ENCODE measurements at regions not wholly inside any gene's neighbourhood (a gene's known extent, or its start where the extent isn't known, plus 50 kb on each side); places are given as distances from the start of the nearest gene placed in this dataset.

DNA sequence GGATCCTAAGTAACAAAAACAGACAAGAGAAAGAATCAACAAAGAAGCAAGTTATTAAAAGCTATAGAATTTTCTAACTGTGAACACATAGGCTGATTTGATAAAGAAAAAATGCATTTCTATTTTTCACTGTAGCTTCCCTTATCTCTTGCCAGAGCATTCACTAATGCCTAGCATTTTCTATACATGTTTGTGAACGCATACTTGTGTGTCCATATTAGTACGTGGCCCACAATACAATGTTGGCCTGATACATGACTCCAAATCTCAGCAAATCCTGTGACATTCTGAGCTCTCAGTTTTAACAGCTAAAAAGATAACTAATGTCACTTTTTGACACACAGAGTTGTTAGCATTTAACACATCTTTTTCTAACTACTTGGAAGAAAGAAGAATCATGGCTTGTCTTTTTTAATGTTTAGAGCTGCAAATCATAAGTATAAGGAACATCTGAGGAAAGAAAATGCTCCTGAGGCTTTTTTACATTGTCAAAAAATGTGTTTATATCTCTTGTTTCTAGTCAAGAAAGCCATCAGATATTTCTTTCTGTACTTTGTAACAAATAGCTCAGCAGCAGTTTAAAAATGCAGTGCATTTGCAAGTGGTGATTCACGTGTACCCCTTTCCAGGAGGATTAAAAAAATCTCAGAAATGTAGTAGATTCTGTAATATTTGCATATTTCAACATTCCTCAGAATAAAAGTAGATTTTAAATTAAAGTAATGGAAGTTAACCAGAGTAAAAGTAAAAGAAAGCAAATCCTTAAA lies 1646.8 kb upstream of the TMEFF2 start:
- ATAC-seq (no peak), DNase-seq (ENCODE audit: low spot score) (no peak)
- Mint-ChIP-seq H3K4me3 (no peak overlapping the region), H3K36me3 (no peaks in the 10 kb centered on the region), H3K27me3 (ENCODE audit: low read depth) (no peaks in the 10 kb centered on the region), H3K4me1 (peaks cover 4% of the 10 kb centered on the region), H3K27ac (no peak overlapping the region), H3K9me3 (peaks cover 6% of the 10 kb centered on the region; the same call in 1 of the 2 replicates)
- ChIA-PET POLR2A (no interaction called here), CTCF (interaction anchor here (1.4 kb wide), 1 partner anchor 146 kb away, joined by 3 read pairs; no protein-coding TSS in a partner anchor)
- TF ChIP-seq TCF7 (CRISPR knock-in tag; IDR thresholded peaks at IDR 0.05; ENCODE audit: low read depth) (no peak), ZNF396 (CRISPR knock-in tag; IDR thresholded peaks at IDR 0.05; ENCODE audit: borderline replicate concordance) (no peak), ZNF532 (CRISPR knock-in tag; IDR thresholded peaks at IDR 0.05; ENCODE audit: borderline replicate concordance) (no peak), NFE2L1 (CRISPR knock-in tag; IDR thresholded peaks at IDR 0.05) (no peak), EMX1 (CRISPR knock-in tag; IDR thresholded peaks at IDR 0.05) (no peak), SMAD3 (CRISPR knock-in tag; IDR thresholded peaks at IDR 0.05; ENCODE audit: borderline replicate concordance) (no peak), MXD4 (CRISPR knock-in tag; IDR thresholded peaks at IDR 0.05; ENCODE audit: borderline replicate concordance) (no peak)
- TF ChIP-seq, protein P1, sequence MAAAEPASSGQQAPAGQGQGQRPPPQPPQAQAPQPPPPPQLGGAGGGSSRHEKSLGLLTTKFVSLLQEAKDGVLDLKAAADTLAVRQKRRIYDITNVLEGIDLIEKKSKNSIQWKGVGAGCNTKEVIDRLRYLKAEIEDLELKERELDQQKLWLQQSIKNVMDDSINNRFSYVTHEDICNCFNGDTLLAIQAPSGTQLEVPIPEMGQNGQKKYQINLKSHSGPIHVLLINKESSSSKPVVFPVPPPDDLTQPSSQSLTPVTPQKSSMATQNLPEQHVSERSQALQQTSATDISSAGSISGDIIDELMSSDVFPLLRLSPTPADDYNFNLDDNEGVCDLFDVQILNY (CRISPR knock-in tag; IDR thresholded peaks at IDR 0.05) = no peak
- TF ChIP-seq, protein P2, sequence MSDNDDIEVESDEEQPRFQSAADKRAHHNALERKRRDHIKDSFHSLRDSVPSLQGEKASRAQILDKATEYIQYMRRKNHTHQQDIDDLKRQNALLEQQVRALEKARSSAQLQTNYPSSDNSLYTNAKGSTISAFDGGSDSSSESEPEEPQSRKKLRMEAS (CRISPR knock-in tag; IDR thresholded peaks at IDR 0.05) = no peak
- TF ChIP-seq, protein P3, sequence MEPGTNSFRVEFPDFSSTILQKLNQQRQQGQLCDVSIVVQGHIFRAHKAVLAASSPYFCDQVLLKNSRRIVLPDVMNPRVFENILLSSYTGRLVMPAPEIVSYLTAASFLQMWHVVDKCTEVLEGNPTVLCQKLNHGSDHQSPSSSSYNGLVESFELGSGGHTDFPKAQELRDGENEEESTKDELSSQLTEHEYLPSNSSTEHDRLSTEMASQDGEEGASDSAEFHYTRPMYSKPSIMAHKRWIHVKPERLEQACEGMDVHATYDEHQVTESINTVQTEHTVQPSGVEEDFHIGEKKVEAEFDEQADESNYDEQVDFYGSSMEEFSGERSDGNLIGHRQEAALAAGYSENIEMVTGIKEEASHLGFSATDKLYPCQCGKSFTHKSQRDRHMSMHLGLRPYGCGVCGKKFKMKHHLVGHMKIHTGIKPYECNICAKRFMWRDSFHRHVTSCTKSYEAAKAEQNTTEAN (CRISPR knock-in tag; IDR thresholded peaks at IDR 0.05) = no peak

DNA sequence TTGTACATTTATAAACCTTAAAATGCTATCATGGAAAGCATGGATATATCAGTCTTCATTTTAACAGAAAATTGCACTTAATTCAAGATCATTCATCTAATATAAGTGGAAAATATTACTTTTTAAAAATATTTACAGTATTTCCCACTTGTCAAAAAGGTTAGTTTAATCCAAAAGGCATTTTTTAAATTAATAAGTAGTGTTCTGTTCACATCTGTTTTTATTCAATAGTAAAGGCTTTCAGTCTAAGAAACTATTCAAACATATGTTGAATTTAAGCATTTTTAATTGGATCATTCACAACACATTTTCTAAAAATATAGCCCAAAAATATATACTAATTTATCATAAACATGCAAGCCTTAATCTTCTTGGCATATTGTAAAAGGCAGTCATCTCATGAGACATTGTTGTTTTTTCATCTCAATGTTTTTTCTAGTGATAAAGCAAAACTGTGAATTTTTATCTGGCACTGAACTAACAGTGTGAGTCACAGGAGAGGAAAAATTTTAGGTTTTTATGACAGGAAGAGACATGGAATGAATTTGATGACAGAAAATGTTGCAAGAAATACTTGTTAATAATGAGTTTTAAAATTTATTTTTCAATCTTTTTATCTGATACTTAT lies 1642.5 kb upstream of the TMEFF2 start:
- H3K27ac Mint-ChIP-seq = no peak overlapping the region
- CTCF ChIA-PET = no interaction called here
- POLR2A ChIA-PET = no interaction called here
- peaks cover 30% of the 10 kb centered on the region for H3K9me3 Mint-ChIP-seq
- H3K36me3 Mint-ChIP-seq = peaks cover 9% of the 10 kb centered on the region
- no peak overlapping the region for H3K4me3 Mint-ChIP-seq
- H3K4me1 Mint-ChIP-seq = peaks cover 5% of the 10 kb centered on the region; the same call in 1 of the 2 replicates
- DNase-seq (ENCODE audit: low spot score) (no peak), ATAC-seq (no peak)
- no peaks in the 10 kb centered on the region for H3K27me3 Mint-ChIP-seq (ENCODE audit: low read depth)
- TF ChIP-seq AFF4 (CRISPR knock-in tag; IDR thresholded peaks at IDR 0.05; ENCODE audit: borderline replicate concordance) = no peak
- TF ChIP-seq HMGXB4 (CRISPR knock-in tag; IDR thresholded peaks at IDR 0.05) = no peak
- TF ChIP-seq ATF1 (CRISPR knock-in tag; IDR thresholded peaks at IDR 0.05) = no peak
- TF ChIP-seq FOXP4 (CRISPR knock-in tag; IDR thresholded peaks at IDR 0.05) = no peak
- no peak for TF ChIP-seq JUN (CRISPR knock-in tag; IDR thresholded peaks at IDR 0.05)
- TF ChIP-seq SMAD4 (CRISPR knock-in tag; IDR thresholded peaks at IDR 0.05) = no peak
- no peak for TF ChIP-seq ATF2 (CRISPR knock-in tag; IDR thresholded peaks at IDR 0.05; ENCODE audit: borderline replicate concordance, low read depth)

Measured in WTC11 (cell line).